ENCODE measurements at regions not wholly inside any gene's neighbourhood (a gene's known extent, or its start where the extent isn't known, plus 50 kb on each side); places are given as distances from the start of the nearest gene placed in this dataset.

- DNase-seq (ENCODE audit: low read depth, low spot score): no peak
These were observed 1772.8 kb upstream of the PCDH7 start for GRCh38 chr4:28947374-28947773.

DNA sequence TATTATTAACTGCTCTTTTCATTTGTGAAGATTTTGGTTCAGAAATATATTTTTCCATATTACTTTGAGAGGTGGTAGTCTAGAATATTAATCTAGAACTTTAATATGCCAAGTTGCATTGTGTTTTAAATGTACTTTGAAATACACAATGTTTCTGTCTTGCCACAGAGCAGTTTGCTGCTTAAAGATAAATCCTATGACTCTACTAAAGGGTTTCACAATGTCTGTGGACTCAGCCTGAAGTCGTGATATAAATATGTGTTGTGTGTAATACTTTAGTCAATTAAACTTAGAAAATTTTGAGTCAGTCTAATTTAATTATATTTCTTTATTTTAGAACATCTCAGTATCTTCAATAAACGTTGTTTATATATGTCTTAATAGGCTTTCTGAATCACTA is 1771.7 kb upstream of the PCDH7 start:
- no peaks in the 10 kb centered on the region for H3K9me3 ChIP-seq (ENCODE audit: low read depth, low read length)
- no peak for TF ChIP-seq FOXP2 (optimal IDR thresholded peaks at IDR 0.05; ENCODE audit: control extremely low read depth, extremely low read length, insufficient read depth)
- no peak for TF ChIP-seq POLR2AphosphoS5 (IDR thresholded peaks at IDR 0.05; ENCODE audit: borderline replicate concordance, low read depth, low read length)
- no peak for TF ChIP-seq EZH2 (IDR thresholded peaks at IDR 0.05)

More at GRCh38 chr4:28947374-28947773, 1772.8 kb upstream of the PCDH7 start:
- Histone ChIP-seq H3K27ac (no peak overlapping the region), H3K9me3 (ENCODE audit: low read depth, low read length) (no peaks in the 10 kb centered on the region), H3K4me3 (no peak overlapping the region), H3K36me3 (ENCODE audit: insufficient read depth, low read length) (no peaks in the 10 kb centered on the region), H3K9ac (ENCODE audit: insufficient read length) (no peak overlapping the region)
- TF ChIP-seq POLR2AphosphoS5 (IDR thresholded peaks at IDR 0.05; ENCODE audit: borderline replicate concordance, low read depth, low read length): no peak
- no peak for TF ChIP-seq FOXP2 (optimal IDR thresholded peaks at IDR 0.05; ENCODE audit: control extremely low read depth, extremely low read length, insufficient read depth)
- no peak for TF ChIP-seq EZH2 (IDR thresholded peaks at IDR 0.05)

GRCh38 chr4:28966982-28967381 is 1753.2 kb upstream of the PCDH7 start:
- no peaks in the 10 kb centered on the region for H3K36me3 ChIP-seq (ENCODE audit: insufficient read depth, low read length)
- TF ChIP-seq POLR2AphosphoS5 (IDR thresholded peaks at IDR 0.05; ENCODE audit: borderline replicate concordance, low read depth, low read length): no peak
- no peak for TF ChIP-seq EZH2 (IDR thresholded peaks at IDR 0.05)
- TF ChIP-seq FOXP2 (optimal IDR thresholded peaks at IDR 0.05; ENCODE audit: control extremely low read depth, extremely low read length, insufficient read depth): no peak
- no peak overlapping the region for H3K9ac ChIP-seq (ENCODE audit: insufficient read length)
- no peak overlapping the region for H3K4me3 ChIP-seq
- DNase-seq (ENCODE audit: low read depth, low spot score): no peak
- no peak overlapping the region for H3K27ac ChIP-seq
- H3K9me3 ChIP-seq (ENCODE audit: low read depth, low read length): no peaks in the 10 kb centered on the region

More for the DNA sequence above, 1771.7 kb upstream of the PCDH7 start:
- H3K4me3 ChIP-seq: no peak overlapping the region
- no peak for DNase-seq (ENCODE audit: low read depth, low spot score)
- no peaks in the 10 kb centered on the region for H3K36me3 ChIP-seq (ENCODE audit: insufficient read depth, low read length)
- no peak overlapping the region for H3K27ac ChIP-seq
- no peak overlapping the region for H3K9ac ChIP-seq (ENCODE audit: insufficient read length)

DNA sequence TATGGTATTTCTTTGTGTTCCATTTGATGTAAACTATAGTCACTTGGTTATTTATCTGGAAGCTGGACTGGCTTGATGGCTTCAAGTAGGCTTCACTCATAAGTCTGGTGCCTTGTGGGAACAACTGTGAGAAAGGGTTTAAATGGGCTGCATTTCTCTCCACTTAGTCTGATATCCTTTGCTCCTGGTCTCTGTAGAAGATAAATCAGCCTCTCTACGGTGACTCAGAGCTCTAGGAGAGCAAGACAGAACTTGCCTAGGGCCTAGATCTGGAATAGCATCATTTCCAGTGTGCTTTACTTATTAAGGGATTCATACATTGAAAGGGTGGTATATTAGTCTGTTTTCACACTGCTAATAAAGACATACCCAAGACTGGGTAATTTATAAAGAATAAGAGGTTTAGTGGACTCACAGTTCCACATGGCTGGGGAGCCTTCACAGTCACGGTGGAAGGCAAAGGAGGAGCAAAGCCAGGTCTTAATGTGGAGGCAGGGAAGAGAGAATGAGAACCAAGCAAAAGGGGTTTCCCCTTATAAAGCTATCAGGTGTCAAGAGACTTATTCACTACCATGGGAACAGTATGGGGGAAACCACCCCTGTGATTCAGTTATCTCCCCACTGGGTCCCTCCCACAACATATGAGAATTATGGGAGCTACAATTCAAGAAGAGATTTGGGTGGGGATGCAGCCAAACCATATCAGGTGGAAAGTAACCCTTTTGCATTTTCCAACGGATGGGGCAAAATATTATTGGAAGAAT is 1746.4 kb upstream of the PCDH7 start:
- H3K9me3 ChIP-seq (ENCODE audit: low read depth, low read length): no peaks in the 10 kb centered on the region
- H3K36me3 ChIP-seq (ENCODE audit: insufficient read depth, low read length): no peaks in the 10 kb centered on the region
- no peak overlapping the region for H3K9ac ChIP-seq (ENCODE audit: insufficient read length)
- no peak for DNase-seq (ENCODE audit: low read depth, low spot score)
- no peak for TF ChIP-seq POLR2AphosphoS5 (IDR thresholded peaks at IDR 0.05; ENCODE audit: borderline replicate concordance, low read depth, low read length)
- TF ChIP-seq EZH2 (IDR thresholded peaks at IDR 0.05): no peak
- TF ChIP-seq FOXP2 (optimal IDR thresholded peaks at IDR 0.05; ENCODE audit: control extremely low read depth, extremely low read length, insufficient read depth): no peak
- H3K27ac ChIP-seq: no peak overlapping the region
- H3K4me3 ChIP-seq: no peak overlapping the region

- no peak overlapping the region for H3K9ac ChIP-seq (ENCODE audit: insufficient read length)
- no peak for DNase-seq (ENCODE audit: low read depth, low spot score)
- H3K9me3 ChIP-seq (ENCODE audit: low read depth, low read length): no peaks in the 10 kb centered on the region
- H3K4me3 ChIP-seq: no peak overlapping the region
- TF ChIP-seq POLR2AphosphoS5 (IDR thresholded peaks at IDR 0.05; ENCODE audit: borderline replicate concordance, low read depth, low read length) (no peak), FOXP2 (optimal IDR thresholded peaks at IDR 0.05; ENCODE audit: control extremely low read depth, extremely low read length, insufficient read depth) (no peak), EZH2 (IDR thresholded peaks at IDR 0.05) (no peak)
- no peaks in the 10 kb centered on the region for H3K36me3 ChIP-seq (ENCODE audit: insufficient read depth, low read length)
- H3K27ac ChIP-seq: no peak overlapping the region
These were observed 1743.8 kb upstream of the PCDH7 start for GRCh38 chr4:28976369-28976768.

DNA sequence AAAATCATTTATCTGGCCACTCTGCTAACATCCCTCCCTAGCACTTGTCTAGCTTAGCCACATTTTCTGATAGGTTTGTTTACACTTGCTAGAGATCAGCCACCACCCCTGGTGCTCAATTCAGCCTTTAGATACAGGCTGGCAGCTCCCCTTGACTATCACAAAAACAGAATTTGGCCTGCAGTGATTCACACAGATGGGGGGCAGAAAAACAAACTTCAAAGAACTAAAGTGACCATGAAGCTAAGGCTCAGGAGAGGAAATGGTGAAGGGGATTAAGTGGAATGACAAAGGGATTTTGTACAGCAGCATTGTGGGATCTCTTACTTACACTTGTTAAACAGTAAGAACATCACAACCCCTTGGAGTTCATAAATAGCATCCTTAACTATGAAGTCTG is 1718.0 kb upstream of the PCDH7 start:
- no peak for DNase-seq (ENCODE audit: low read depth, low spot score)
- TF ChIP-seq EZH2 (IDR thresholded peaks at IDR 0.05) (no peak), FOXP2 (optimal IDR thresholded peaks at IDR 0.05; ENCODE audit: control extremely low read depth, extremely low read length, insufficient read depth) (no peak), POLR2AphosphoS5 (IDR thresholded peaks at IDR 0.05; ENCODE audit: borderline replicate concordance, low read depth, low read length) (no peak)
- no peak overlapping the region for H3K27ac ChIP-seq
- no peak overlapping the region for H3K4me3 ChIP-seq
- H3K36me3 ChIP-seq (ENCODE audit: insufficient read depth, low read length): no peaks in the 10 kb centered on the region
- H3K9ac ChIP-seq (ENCODE audit: insufficient read length): no peak overlapping the region
- H3K9me3 ChIP-seq (ENCODE audit: low read depth, low read length): no peaks in the 10 kb centered on the region

DNA sequence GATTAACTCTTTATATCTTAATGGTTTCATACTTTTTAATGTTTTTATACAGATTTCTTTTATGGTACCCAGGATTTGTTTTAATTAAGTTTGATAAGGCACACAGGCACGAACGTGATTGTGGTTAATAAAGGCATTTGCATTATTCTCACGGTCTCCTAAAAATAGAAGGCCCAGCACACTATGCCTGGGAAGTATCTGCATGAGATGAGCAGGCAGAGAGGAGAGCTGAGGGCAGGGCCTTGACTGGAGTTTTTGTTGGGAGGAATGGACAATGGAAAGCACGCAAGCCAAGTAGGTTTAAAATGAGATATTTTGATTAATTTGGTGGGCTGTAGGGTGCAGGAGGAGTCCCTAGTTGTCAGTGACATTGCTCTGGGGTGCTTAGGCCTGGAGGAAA is 1714.3 kb upstream of the PCDH7 start:
- no peaks in the 10 kb centered on the region for H3K9me3 ChIP-seq (ENCODE audit: low read depth, low read length)
- no peak for TF ChIP-seq POLR2AphosphoS5 (IDR thresholded peaks at IDR 0.05; ENCODE audit: borderline replicate concordance, low read depth, low read length)
- TF ChIP-seq FOXP2 (optimal IDR thresholded peaks at IDR 0.05; ENCODE audit: control extremely low read depth, extremely low read length, insufficient read depth): no peak
- TF ChIP-seq EZH2 (IDR thresholded peaks at IDR 0.05): no peak

DNA sequence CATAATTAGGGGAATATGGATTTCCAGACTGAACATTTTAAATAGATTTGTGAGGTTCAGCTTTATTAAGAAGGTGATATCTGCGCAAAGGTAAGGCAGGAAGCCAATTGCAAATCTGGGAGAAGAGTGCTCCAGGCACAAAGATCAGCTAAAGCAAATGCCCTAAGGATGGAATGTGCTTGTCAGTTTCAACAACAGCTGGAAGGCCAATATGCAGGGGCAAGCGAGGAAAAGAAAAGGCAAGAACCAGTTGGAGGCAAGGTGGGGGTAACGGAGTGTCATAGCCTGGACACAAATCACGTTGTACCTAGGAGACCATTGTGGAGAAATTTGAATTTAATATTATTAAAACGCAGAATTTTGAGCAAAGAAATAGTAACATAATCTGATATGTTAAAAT is 1710.3 kb upstream of the PCDH7 start:
- Histone ChIP-seq H3K4me3 (no peak overlapping the region), H3K27ac (no peak overlapping the region), H3K36me3 (ENCODE audit: insufficient read depth, low read length) (no peaks in the 10 kb centered on the region), H3K9me3 (ENCODE audit: low read depth, low read length) (no peaks in the 10 kb centered on the region), H3K9ac (ENCODE audit: insufficient read length) (no peak overlapping the region)
- DNase-seq (ENCODE audit: low read depth, low spot score): no peak
- TF ChIP-seq FOXP2 (optimal IDR thresholded peaks at IDR 0.05; ENCODE audit: control extremely low read depth, extremely low read length, insufficient read depth) (no peak), POLR2AphosphoS5 (IDR thresholded peaks at IDR 0.05; ENCODE audit: borderline replicate concordance, low read depth, low read length) (no peak), EZH2 (IDR thresholded peaks at IDR 0.05) (no peak)

More for the DNA sequence above, 1714.3 kb upstream of the PCDH7 start:
- Histone ChIP-seq H3K9ac (ENCODE audit: insufficient read length) (no peak overlapping the region), H3K4me3 (no peak overlapping the region), H3K27ac (no peak overlapping the region), H3K36me3 (ENCODE audit: insufficient read depth, low read length) (no peaks in the 10 kb centered on the region)
- no peak for DNase-seq (ENCODE audit: low read depth, low spot score)
